GM18508 (cell line): ENCODE measurements at regions not wholly inside any gene's neighbourhood (a gene's known extent, or its start where the extent isn't known, plus 50 kb on each side); places are given as distances from the start of the nearest gene placed in this dataset.

Experiments used
- ATAC-seq: cut with Tn5 transposase; IDR thresholded peaks from one replicate; pipeline ENCODE4 v1.9.1; 2021; ENCODE audit warnings: moderate number of reproducible peaks; ENCODE audit not compliant: insufficient read depth, unreplicated experiment

GRCh38 chr6:147710890-147711289 is 202.4 kb downstream of the SAMD5 start:
- ATAC-seq, result no peak

DNA sequence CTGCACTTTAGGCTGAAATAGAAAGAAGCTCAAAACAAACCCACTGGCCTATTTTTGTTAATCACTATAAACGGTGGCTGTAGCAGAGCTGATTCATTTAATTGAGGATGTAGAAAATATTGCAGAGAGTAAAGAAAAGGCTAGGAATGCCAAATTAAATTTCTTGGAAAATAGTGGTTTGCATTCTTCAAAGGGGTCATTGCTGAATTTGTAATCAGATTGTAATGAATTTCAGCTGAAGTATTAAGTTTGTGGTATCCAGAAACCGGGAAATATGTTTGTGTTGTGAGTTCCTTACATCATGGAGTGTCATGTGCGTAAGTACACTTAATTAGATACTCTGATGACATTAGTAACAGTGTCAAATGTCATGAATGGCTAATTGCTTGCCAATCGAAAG is 203.0 kb downstream of the SAMD5 start:
- no peak for ATAC-seq

GRCh38 chr6:147712841-147713240 is 204.4 kb downstream of the SAMD5 start:
- ATAC-seq, result no peak

DNA sequence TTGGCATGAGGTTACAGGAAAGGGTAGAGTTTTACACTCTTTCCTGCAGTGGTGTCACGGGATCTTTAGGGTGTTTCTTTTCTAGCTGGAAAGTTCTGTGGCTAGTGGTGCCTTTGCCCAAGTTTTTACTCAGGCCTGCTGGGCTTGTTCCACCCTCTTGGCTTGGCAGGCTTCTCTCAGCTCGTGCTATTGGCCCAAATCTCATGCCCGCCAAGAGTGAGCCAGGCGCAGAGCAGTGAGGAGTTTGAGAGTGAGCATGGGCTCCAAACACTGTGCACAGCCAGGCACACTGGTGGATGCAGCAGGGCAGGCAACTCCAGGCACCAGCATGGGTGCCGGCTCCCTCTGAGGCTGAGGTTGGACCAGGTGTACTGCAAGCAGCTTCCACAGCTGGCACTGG is 206.5 kb downstream of the SAMD5 start:
- ATAC-seq, result no peak

DNA sequence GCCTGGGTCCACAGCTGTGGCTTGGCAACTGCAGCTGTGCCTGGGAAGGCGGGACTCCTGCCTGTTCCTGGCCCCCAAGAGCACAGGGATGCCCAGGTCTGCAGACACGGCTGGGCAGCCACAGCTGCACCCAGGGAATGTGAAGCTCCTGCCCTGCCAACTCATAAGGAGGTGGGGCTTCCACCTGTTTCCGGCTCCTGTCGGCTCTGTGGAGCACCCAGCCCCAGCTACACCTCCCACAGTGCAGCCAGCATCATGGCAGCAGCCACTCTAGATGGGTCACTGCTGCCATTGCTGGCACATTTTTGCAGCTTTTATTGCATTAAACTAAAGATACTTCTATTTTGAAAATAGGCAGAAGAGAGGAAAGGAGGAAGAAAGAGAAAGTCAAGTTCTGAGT is 207.9 kb downstream of the SAMD5 start:
- no peak for ATAC-seq

- no peak for ATAC-seq
These were observed 209.5 kb downstream of the SAMD5 start for GRCh38 chr6:147717991-147718390.

DNA sequence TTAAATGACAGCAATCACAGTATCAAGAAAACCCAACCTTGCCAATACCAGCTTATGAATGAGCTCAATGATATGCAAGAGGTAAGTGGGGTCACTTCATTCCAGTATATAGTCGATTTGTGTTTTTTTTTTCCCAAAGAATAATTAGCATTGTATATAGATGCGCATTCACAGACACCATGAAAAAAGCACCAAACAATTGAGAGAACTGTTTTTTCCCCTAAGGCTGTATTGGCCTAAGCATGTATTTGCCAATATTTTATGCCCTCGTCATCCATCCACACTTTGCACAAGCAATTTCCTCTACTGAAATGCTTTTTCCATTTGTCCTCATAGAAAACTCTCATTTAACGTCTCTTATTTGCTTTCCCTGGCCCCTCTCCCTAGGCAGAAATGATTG is 213.7 kb downstream of the SAMD5 start:
- ATAC-seq, result no peak

DNA sequence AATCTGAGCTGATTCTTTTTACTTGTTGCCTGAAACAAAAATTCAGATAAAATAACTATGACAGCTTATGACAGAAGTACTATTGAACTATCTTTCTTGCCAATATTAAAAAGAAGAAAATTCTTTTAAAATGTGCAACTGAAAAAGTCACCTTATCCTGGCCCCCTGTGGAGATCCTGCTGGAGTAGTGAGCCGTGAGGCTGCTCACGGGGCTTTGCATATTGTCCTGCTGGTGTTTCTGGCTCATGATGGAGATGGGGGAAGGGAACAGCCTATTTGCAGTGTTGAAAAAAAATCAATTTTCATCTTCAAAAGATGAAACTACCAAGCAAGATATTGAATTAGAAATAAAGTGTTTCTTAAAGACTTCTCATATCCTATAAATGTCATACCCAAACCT is 216.0 kb downstream of the SAMD5 start:
- no peak for ATAC-seq

GRCh38 chr6:147726342-147726741 is 217.9 kb downstream of the SAMD5 start:
- ATAC-seq, result no peak

GRCh38 chr6:147728903-147729302 is 220.4 kb downstream of the SAMD5 start:
- no peak for ATAC-seq

- no peak for ATAC-seq
These were observed 225.2 kb downstream of the SAMD5 start for GRCh38 chr6:147733686-147734085.

GRCh38 chr6:147734151-147734550 is 225.7 kb downstream of the SAMD5 start:
- ATAC-seq, result no peak

DNA sequence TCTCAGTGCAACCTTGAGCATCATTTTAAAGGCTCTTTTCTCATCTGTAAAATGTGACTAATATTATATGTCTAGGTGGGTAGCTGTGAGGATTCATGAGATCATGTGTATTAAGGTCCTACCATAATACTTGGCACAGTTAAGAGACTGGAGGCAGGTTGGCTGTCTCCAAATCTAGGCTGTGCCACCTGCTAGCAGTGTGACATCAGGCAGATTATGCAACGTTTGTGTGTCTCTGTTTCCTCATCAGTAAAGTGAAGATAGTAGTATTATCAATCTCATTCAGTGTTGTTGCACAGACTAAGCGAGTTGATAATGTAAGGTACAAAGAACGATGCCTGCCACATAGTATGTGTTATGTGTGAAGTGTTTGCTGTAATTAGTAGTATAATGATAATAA is 227.4 kb downstream of the SAMD5 start:
- ATAC-seq, result no peak

DNA sequence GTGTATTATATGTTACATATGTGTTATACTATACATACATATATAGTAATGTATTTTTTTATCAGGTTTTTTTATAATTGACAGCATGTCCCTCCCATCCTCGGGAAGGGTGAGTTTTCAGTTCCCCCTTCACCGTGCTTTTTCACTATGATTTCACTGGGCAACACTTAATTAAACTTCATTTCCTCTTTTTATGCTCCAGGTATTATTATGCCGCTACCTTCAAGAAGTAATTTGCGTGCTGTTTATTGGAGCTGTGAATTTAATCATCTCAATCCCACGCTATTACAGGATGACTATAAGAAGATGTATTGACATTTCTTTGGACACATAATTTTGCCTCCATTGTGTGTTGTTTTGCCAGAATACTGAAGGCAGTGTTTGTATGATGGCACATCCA is 228.6 kb downstream of the SAMD5 start:
- no peak for ATAC-seq

DNA sequence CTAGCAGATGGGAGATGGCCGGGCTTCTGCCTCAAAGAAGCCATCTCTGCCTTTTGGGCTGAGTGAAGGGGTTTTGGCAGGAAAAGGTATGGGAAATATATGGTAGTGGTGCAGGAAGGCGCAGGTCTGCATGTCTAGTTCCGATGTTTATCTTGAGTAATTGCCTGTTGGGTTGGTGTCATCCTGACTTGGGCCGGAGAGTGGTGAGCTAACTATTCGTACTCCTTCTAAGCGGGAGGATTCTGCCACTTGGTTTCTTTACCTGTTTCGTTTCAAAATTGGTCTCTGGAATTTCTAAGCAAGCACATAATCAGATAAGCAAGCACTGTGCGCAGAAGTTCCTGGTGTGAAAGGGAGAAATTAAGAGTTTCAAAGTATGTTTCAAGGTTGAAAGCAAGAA is 229.6 kb downstream of the SAMD5 start:
- ATAC-seq, result no peak

- no peak for ATAC-seq
These were observed 230.1 kb downstream of the SAMD5 start for GRCh38 chr6:147738516-147739162.

DNA sequence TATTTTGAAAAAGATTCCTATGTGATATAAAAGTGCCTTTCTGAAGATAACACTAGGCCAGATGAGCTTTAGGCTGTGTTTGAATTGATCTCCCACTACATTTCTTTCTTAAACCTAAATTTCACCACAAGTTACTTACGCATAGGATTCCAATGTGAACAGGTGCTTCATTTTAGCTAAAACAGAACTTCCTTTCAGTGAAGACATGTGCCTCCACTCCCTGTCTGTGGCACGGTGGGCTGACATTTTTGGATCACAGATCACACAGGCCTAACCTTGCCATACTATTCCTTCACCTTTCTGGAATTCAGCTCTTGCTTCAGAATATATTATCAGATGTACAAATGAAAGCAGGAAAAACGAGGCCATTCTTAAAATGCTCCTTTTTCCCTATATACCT is 231.8 kb downstream of the SAMD5 start:
- no peak for ATAC-seq

GRCh38 chr6:147740916-147741315 is 232.4 kb downstream of the SAMD5 start:
- no peak for ATAC-seq

DNA sequence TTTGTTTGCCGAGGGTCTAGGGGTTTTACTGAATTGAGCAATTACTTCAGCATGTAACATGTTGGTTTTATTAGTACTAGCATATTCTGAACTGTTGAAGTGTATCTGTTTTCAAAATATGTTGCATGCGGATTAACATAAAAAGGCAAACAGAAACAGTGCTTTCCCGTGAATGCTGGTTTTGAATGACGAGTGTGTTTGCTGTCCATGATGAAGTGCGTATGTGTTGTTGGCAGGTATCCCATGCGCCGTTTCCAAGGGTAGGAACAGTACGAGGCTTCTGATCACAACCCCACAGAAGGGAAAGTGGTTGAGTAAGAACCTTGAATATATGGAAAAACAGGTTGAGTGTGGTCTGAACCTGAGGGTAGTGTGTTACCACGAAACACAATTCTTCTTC is 232.9 kb downstream of the SAMD5 start:
- no peak for ATAC-seq

DNA sequence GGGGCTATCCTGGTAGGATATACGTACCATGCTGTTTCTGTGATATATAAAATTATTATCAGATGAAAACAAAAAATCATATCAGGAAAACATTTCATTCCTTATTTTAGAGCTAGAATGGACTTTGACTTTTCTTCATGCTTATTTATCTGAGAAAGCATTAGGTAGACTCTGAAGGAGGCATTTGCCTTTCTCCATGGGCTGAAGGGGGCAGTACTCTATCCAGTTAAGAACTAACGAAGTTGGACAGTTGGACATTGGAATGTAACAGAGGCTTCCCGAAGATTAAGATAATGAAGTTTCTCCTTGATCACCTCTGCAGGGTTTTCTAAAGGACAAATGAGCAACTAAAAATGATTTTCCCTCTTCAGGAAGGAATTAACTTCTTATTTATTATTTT is 233.9 kb downstream of the SAMD5 start:
- ATAC-seq, result no peak

- ATAC-seq, result no peak
These were observed 235.5 kb downstream of the SAMD5 start for GRCh38 chr6:147744012-147744411.

GRCh38 chr6:147749331-147749730 is 240.8 kb downstream of the SAMD5 start:
- ATAC-seq, result no peak

- ATAC-seq, result no peak
These were observed 241.9 kb downstream of the SAMD5 start for GRCh38 chr6:147750413-147750812.
